22Rv1 (cell line): ENCODE measurements at regions not wholly inside any gene's neighbourhood (a gene's known extent, or its start where the extent isn't known, plus 50 kb on each side); places are given as distances from the start of the nearest gene placed in this dataset.

Source experiments
- ZFX ChIP-seq: fragments of 450-650 bp; IDR thresholded peaks from 2 replicates; pipeline ENCODE4 v1.6.1; 2017; ENCODE audit warnings: antibody characterized with exemption, borderline replicate concordance
- TF ChIP-seq, protein P1 (sequence below): fragments of 450-650 bp; IDR thresholded peaks from 2 replicates; pipeline ENCODE4 v1.5.1; 2017; ENCODE audit warnings: mild to moderate bottlenecking

DNA sequence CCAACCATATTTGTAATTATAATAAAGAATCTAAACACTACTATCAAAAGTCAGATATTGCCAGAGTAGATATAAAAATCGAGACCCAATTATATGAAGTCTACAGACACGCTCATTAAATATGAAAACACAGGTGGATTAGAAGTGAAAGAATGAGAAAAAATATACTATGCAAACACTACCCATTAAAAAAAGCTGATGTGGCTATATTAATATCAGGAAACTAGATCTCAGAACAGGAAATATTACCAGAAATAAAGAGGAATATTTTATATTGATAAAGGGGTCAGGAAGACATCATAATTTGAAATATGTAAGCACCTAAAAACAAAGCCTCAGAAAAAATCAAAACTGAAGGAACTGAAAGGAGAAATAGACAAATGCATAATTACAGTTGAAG, 88.3 kb downstream of the URB2 start:
- TF ChIP-seq, protein P1, sequence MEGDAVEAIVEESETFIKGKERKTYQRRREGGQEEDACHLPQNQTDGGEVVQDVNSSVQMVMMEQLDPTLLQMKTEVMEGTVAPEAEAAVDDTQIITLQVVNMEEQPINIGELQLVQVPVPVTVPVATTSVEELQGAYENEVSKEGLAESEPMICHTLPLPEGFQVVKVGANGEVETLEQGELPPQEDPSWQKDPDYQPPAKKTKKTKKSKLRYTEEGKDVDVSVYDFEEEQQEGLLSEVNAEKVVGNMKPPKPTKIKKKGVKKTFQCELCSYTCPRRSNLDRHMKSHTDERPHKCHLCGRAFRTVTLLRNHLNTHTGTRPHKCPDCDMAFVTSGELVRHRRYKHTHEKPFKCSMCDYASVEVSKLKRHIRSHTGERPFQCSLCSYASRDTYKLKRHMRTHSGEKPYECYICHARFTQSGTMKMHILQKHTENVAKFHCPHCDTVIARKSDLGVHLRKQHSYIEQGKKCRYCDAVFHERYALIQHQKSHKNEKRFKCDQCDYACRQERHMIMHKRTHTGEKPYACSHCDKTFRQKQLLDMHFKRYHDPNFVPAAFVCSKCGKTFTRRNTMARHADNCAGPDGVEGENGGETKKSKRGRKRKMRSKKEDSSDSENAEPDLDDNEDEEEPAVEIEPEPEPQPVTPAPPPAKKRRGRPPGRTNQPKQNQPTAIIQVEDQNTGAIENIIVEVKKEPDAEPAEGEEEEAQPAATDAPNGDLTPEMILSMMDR, result no peak
- no peak for TF ChIP-seq ZFX
